ENCODE measurements at regions not wholly inside any gene's neighbourhood (a gene's known extent, or its start where the extent isn't known, plus 50 kb on each side); places are given as distances from the start of the nearest gene placed in this dataset.

GRCh38 chr1:79550402-79550801 lies 543.9 kb upstream of the ADGRL4 start:
- TF ChIP-seq BRCA1 (IDR thresholded peaks at IDR 0.05; ENCODE audit: low read depth, low read length): no peak
- Histone ChIP-seq H2BK12ac (ENCODE audit: low read depth, low read length) (no peak overlapping the region), H2AFZ (ENCODE audit: low read length) (no peak overlapping the region), H4K20me1 (replicated peaks in 1 of 2; ENCODE audit: control insufficient read depth in 1 of 2, insufficient read depth in 2 of 2, low read length in 2 of 2) (no peaks in the 10 kb centered on the region), H3K23ac (ENCODE audit: insufficient read length) (no peak overlapping the region), H3K4ac (replicated peaks; ENCODE audit: insufficient read length, low read depth, low read length) (no peak overlapping the region), H3K18ac (ENCODE audit: extremely low read depth, low read length) (no peak overlapping the region), H3K56ac (replicated peaks; ENCODE audit: insufficient read length, low read depth, low read length) (no peak overlapping the region), H3K27ac (ENCODE audit: low read depth, low read length) (no peak overlapping the region), H2BK120ac (replicated peaks; ENCODE audit: low read depth, low read length) (no peak overlapping the region), H3K27me3 (replicated peaks in 1 of 4; ENCODE audit: control insufficient read depth in 3 of 4, extremely low read depth in 1 of 4, insufficient read depth in 3 of 4, low read length in 3 of 4) (no peaks in the 10 kb centered on the region), H2BK5ac (ENCODE audit: low read depth, low read length) (no peak overlapping the region), H3K79me1 (ENCODE audit: low read depth, low read length) (no peaks in the 10 kb centered on the region), H2AK5ac (ENCODE audit: low read depth, low read length) (no peak overlapping the region), H2BK20ac (ENCODE audit: low read length) (no peak overlapping the region), H3K4me1 (replicated peaks in 1 of 4; ENCODE audit: control insufficient read depth in 3 of 4, insufficient read depth in 4 of 4, low read length in 3 of 4) (no peaks in the 10 kb centered on the region), H3K4me2 (ENCODE audit: insufficient read depth in 1 of 2, low read depth in 2 of 2, low read length in 2 of 2) (no peak overlapping the region), H3K9me3 (ENCODE audit: insufficient read depth in 2 of 2, low read depth in 1 of 2, low read length in 1 of 2) (no peaks in the 10 kb centered on the region), H3K36me3 (ENCODE audit: control insufficient read depth in 2 of 4, insufficient read depth in 4 of 4, low read length in 3 of 4) (no peaks in the 10 kb centered on the region), H4K8ac (ENCODE audit: extremely low read depth, insufficient read depth, low read length) (no peak overlapping the region), H3K23me2 (ENCODE audit: low read depth, low read length) (no peaks in the 10 kb centered on the region), H3K79me2 (ENCODE audit: control insufficient read depth in 1 of 2, insufficient read depth in 2 of 2, low read length in 2 of 2) (no peaks in the 10 kb centered on the region), H4K5ac (ENCODE audit: insufficient read length, low read depth, low read length) (no peak overlapping the region), H2BK15ac (ENCODE audit: low read length) (no peak overlapping the region), H4K91ac (replicated peaks; ENCODE audit: insufficient read length, low read length) (no peak overlapping the region), H3K4me3 (ENCODE audit: extremely low read depth in 1 of 4, insufficient read depth in 2 of 4, low read depth in 3 of 4, low read length in 4 of 4) (no peak overlapping the region), H3K9ac (replicated peaks in 1 of 4; ENCODE audit: extremely low read depth in 1 of 4, low read depth in 3 of 4, low read length in 3 of 4) (no peak overlapping the region), H3K14ac (ENCODE audit: insufficient read length) (no peak overlapping the region)
- POLR2A ChIA-PET (ENCODE audit: partially characterized antibody): no interaction called here
- no peak for DNase-seq (ENCODE audit: low read depth in 1 of 2, low spot score in 2 of 2)
- CTCF ChIA-PET (ENCODE audit: partially characterized antibody): no interaction called here
- WGBS, 2 experiments (ENCODE audit: extremely low coverage in 1 of 2, insufficient coverage in 1 of 2, insufficient read length in 1 of 2, insufficient replicate concordance in 2 of 2, low coverage in 1 of 2, low lambda C conversion rate in 2 of 2, missing lambda C conversion rate in 1 of 2): 94% methylated on average over 6 of the region's 6 CpGs; no CpG with 5 or more reads in 1 of the 2 experiments
- FAIRE-seq: no peak

Measured in H1 (cell line).